Natural killer cell (primary cell): ENCODE measurements at regions not wholly inside any gene's neighbourhood (a gene's known extent, or its start where the extent isn't known, plus 50 kb on each side); places are given as distances from the start of the nearest gene placed in this dataset.

ENCODE experiments used
- ATAC-seq, 3 donors: fragments of 150-1000 bp in 2 of 3; fragments of 200-7000 bp in 1 of 3; cut with Tn5 transposase; 1 replicate in 1 of 3; 2 replicates in 2 of 3; pipeline ENCODE4 v1.10.0; 2021; ENCODE audit warnings: mild to moderate bottlenecking in 2 of 3, moderate library complexity in 2 of 3
- DNase-seq, 2 donors: peaks; one replicate each; pipeline versions ENCODE4 v3.0.0 to v3.0.0-alpha.2; 2013 to 2021; ENCODE audit warnings: mixed read lengths in 1 of 2
- H3K27ac ChIP-seq: one replicate; pipeline ENCODE4 v1.5.1; 2013; ENCODE audit warnings: mild to moderate bottlenecking, low read length
- H3K27me3 ChIP-seq: one replicate; pipeline ENCODE4 v1.6.1; 2013; ENCODE audit warnings: low read length; ENCODE audit not compliant: control insufficient read depth, insufficient read depth
- H3K36me3 ChIP-seq: one replicate; pipeline ENCODE4 v1.6.1; 2013; ENCODE audit warnings: low read length; ENCODE audit not compliant: control insufficient read depth, insufficient read depth
- H3K4me1 ChIP-seq: one replicate; pipeline ENCODE4 v1.6.1; 2013; ENCODE audit warnings: low read length; ENCODE audit not compliant: control insufficient read depth, insufficient read depth
- H3K4me3 ChIP-seq: one replicate; pipeline ENCODE4 v1.5.1; 2013; ENCODE audit warnings: low read length
- H3K9me3 ChIP-seq: one replicate; pipeline ENCODE4 v1.6.1; 2013; ENCODE audit warnings: low read length; ENCODE audit not compliant: control insufficient read depth, insufficient read depth
- H3K27ac Mint-ChIP-seq, 2 donors: one replicate each; pipeline ENCODE4 v1.8.0; 2022; ENCODE audit warnings: mild to moderate bottlenecking in 2 of 2, mixed read lengths in 2 of 2, moderate library complexity in 1 of 2
- H3K27me3 Mint-ChIP-seq, 2 donors: one replicate each; pipeline ENCODE4 v1.8.0; 2022; ENCODE audit warnings: low read depth in 2 of 2, mixed read lengths in 2 of 2
- H3K36me3 Mint-ChIP-seq: one replicate; pipeline ENCODE4 v1.8.0; 2022; ENCODE audit warnings: mixed read lengths
- H3K4me1 Mint-ChIP-seq, 2 donors: one replicate each; pipeline ENCODE4 v1.8.0; 2022; ENCODE audit warnings: mixed read lengths in 2 of 2
- H3K4me3 Mint-ChIP-seq: one replicate; pipeline ENCODE4 v1.8.0; 2022; ENCODE audit warnings: mild to moderate bottlenecking, moderate library complexity, mixed read lengths
- H3K9me3 Mint-ChIP-seq, 2 donors: one replicate each; pipeline ENCODE4 v1.8.0; 2022; ENCODE audit warnings: mixed read lengths in 2 of 2
- WGBS: methylation state at CpG from one replicate; pipeline ENCODE4 v1.1.7; 2013; ENCODE audit warnings: missing lambda C conversion rate; ENCODE audit not compliant: insufficient coverage; 5-methylcytosine and 5-hydroxymethylcytosine counted together
- intact Hi-C: fragments of 100-400 bp; cut with micrococcal nuclease; formaldehyde crosslinking; loops from one replicate; pipeline ENCODE4 v1.14.2; 2022
- TF ChIP-seq, protein P1 (sequence below): fragments of 200-600 bp; IDR thresholded peaks from one replicate; pipeline ENCODE4 v1.8.0; 2022; ENCODE audit warnings: antibody characterized with exemption

- 80% methylated on average over 7 of the region's 7 CpGs for WGBS
- Histone ChIP-seq H3K27ac (no peak overlapping the region), H3K36me3 (no peaks in the 10 kb centered on the region), H3K9me3 (no peaks in the 10 kb centered on the region), H3K4me1 (no peaks in the 10 kb centered on the region), H3K27me3 (no peaks in the 10 kb centered on the region), H3K4me3 (no peak overlapping the region)
- Mint-ChIP-seq H3K36me3 (no peaks in the 10 kb centered on the region), H3K9me3 (no peaks in the 10 kb centered on the region), H3K4me3 (no peak overlapping the region), H3K27me3 (peaks cover 0 to 5% of the 10 kb centered on the region in 2 donors), H3K27ac (no peak overlapping the region), H3K4me1 (no peaks in the 10 kb centered on the region)
- TF ChIP-seq, protein P1, sequence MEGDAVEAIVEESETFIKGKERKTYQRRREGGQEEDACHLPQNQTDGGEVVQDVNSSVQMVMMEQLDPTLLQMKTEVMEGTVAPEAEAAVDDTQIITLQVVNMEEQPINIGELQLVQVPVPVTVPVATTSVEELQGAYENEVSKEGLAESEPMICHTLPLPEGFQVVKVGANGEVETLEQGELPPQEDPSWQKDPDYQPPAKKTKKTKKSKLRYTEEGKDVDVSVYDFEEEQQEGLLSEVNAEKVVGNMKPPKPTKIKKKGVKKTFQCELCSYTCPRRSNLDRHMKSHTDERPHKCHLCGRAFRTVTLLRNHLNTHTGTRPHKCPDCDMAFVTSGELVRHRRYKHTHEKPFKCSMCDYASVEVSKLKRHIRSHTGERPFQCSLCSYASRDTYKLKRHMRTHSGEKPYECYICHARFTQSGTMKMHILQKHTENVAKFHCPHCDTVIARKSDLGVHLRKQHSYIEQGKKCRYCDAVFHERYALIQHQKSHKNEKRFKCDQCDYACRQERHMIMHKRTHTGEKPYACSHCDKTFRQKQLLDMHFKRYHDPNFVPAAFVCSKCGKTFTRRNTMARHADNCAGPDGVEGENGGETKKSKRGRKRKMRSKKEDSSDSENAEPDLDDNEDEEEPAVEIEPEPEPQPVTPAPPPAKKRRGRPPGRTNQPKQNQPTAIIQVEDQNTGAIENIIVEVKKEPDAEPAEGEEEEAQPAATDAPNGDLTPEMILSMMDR, result no peak
- ATAC-seq (no peak), DNase-seq (no peak)
- intact Hi-C loops, result no loop called here
Observed at GRCh38 chr1:201660931-201661822, 122.2 kb downstream of the NAV1 start.

- 84% methylated on average over 6 of the region's 8 CpGs for WGBS
- no peak overlapping the region for H3K27ac ChIP-seq
- H3K4me1 Mint-ChIP-seq, result no peaks in the 10 kb centered on the region
- H3K4me1 ChIP-seq, result no peaks in the 10 kb centered on the region
- H3K4me3 Mint-ChIP-seq, result no peak overlapping the region
- no peaks in the 10 kb centered on the region for H3K9me3 Mint-ChIP-seq
- intact Hi-C loops, result no loop called here
- DNase-seq, result no peak
- no peaks in the 10 kb centered on the region for H3K36me3 Mint-ChIP-seq
- peaks cover 0 to 7% of the 10 kb centered on the region in 2 donors for H3K27me3 Mint-ChIP-seq
- no peaks in the 10 kb centered on the region for H3K27me3 ChIP-seq
- no peak overlapping the region for H3K27ac Mint-ChIP-seq
- no peaks in the 10 kb centered on the region for H3K36me3 ChIP-seq
- no peak for ATAC-seq
- H3K4me3 ChIP-seq, result no peak overlapping the region
- TF ChIP-seq, protein P1, result no peak
- no peaks in the 10 kb centered on the region for H3K9me3 ChIP-seq
Observed at GRCh38 chr1:201661823-201662359, 123.0 kb downstream of the NAV1 start.

DNA sequence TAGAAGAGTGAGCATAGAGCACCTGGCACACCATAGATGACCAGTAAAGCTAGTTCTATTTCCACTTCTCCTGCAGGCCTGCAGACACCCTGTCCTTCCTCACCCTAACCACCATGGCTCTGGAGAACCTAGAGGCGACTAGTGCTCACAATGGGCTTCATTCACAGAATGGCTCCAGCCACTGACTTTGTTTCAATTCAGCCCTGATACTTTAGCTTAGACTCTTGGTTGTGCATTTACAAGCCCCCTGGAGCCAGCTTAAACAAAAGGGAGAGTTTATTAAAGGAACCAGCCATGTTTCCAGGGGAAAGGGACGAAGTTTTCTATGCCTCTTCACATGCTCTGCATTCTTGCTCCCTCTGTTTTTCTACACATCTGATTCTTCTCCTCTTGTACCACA, 123.7 kb downstream of the NAV1 start:
- intact Hi-C loops, result no loop called here

More for the DNA sequence above, 123.7 kb downstream of the NAV1 start:
- H3K27me3 ChIP-seq, result no peaks in the 10 kb centered on the region
- Mint-ChIP-seq H3K36me3 (no peaks in the 10 kb centered on the region), H3K4me3 (no peak overlapping the region), H3K27ac (no peak overlapping the region), H3K9me3 (no peaks in the 10 kb centered on the region), H3K27me3 (peaks cover 0 to 7% of the 10 kb centered on the region in 2 donors), H3K4me1 (no peaks in the 10 kb centered on the region)
- ATAC-seq, result no peak
- no peak overlapping the region for H3K4me3 ChIP-seq
- no peaks in the 10 kb centered on the region for H3K4me1 ChIP-seq
- H3K27ac ChIP-seq, result no peak overlapping the region
- no peak for DNase-seq
- no peaks in the 10 kb centered on the region for H3K36me3 ChIP-seq
- no peaks in the 10 kb centered on the region for H3K9me3 ChIP-seq
- TF ChIP-seq, protein P1, result no peak
- WGBS, result 89% methylated on average over 2 of the region's 2 CpGs
